HEK293T (cell line): ENCODE measurements at regions not wholly inside any gene's neighbourhood (a gene's known extent, or its start where the extent isn't known, plus 50 kb on each side); places are given as distances from the start of the nearest gene placed in this dataset.

Experiments
- ARNT ChIP-seq: fragments of 450-650 bp; IDR thresholded peaks from 2 replicates; pipeline ENCODE4 v1.6.1; 2017; ENCODE audit warnings: mild to moderate bottlenecking
- BHLHE40 ChIP-seq: fragments of 450-650 bp; IDR thresholded peaks from 2 replicates; pipeline ENCODE4 v1.6.1; 2016; ENCODE audit warnings: mild to moderate bottlenecking, moderate library complexity, borderline replicate concordance
- FOXA1 ChIP-seq: fragments of 450-650 bp; IDR thresholded peaks from 2 replicates; pipeline ENCODE4 v1.6.1; 2016; ENCODE audit warnings: mild to moderate bottlenecking
- FOXK2 ChIP-seq: fragments of 450-650 bp; IDR thresholded peaks from 2 replicates; pipeline ENCODE4 v1.6.1; 2016; ENCODE audit warnings: mild to moderate bottlenecking
- FOXM1 ChIP-seq: fragments of 450-650 bp; IDR thresholded peaks from 2 replicates; pipeline ENCODE4 v1.6.1; 2017; ENCODE audit warnings: mild to moderate bottlenecking, borderline replicate concordance
- LEF1 ChIP-seq: fragments of 450-650 bp; IDR thresholded peaks from 2 replicates; pipeline ENCODE4 v1.6.1; 2017; ENCODE audit warnings: mild to moderate bottlenecking, borderline replicate concordance
- NFRKB ChIP-seq: fragments of 450-650 bp; IDR thresholded peaks from 2 replicates; pipeline ENCODE4 v1.6.1; 2016; ENCODE audit warnings: mild to moderate bottlenecking, moderate library complexity
- SP1 ChIP-seq: fragments of 450-650 bp; IDR thresholded peaks from 2 replicates; pipeline ENCODE4 v1.6.1; 2017
- SUZ12 ChIP-seq: fragments of 450-650 bp; IDR thresholded peaks from 2 replicates; pipeline ENCODE4 v1.6.1; 2016; ENCODE audit warnings: mild to moderate bottlenecking
- TARDBP ChIP-seq: fragments of 450-650 bp; IDR thresholded peaks from 2 replicates; pipeline ENCODE4 v1.6.1; 2016

GRCh38 chr6:139695361-139695760 is 320.9 kb upstream of the CITED2 start:
- TF ChIP-seq LEF1 (no peak), SP1 (no peak), TARDBP (no peak), FOXM1 (no peak), BHLHE40 (no peak), FOXK2 (no peak), SUZ12 (no peak), FOXA1 (peak; percentile 55; the same call in 1 of the 2 replicates), NFRKB (no peak), ARNT (no peak)
